Smooth muscle cell (in vitro differentiated cells): ENCODE measurements at regions not wholly inside any gene's neighbourhood (a gene's known extent, or its start where the extent isn't known, plus 50 kb on each side); places are given as distances from the start of the nearest gene placed in this dataset.

Experiments
- DNase-seq: peaks from one replicate; lab custom pipeline; 2025; ENCODE audit not compliant: unreplicated experiment; lab: John Stamatoyannopoulos, UW
- H2AFZ ChIP-seq: fragments of 200-600 bp; sonication (generic); 2 replicates; pipeline ENCODE4 v1.6.0; 2016; ENCODE audit warnings: antibody characterized with exemption, low read depth, mild to moderate bottlenecking
- H3F3A ChIP-seq: fragments of 200-600 bp; sonication (generic); 2 replicates; pipeline ENCODE4 v1.6.0; 2017; ENCODE audit warnings: antibody characterized with exemption, low read depth
- H3K27ac ChIP-seq: fragments of 200-600 bp; sonication (generic); 2 replicates; pipeline ENCODE4 v1.5.1; 2016; ENCODE audit warnings: low read depth, mild to moderate bottlenecking
- H3K27me3 ChIP-seq: fragments of 200-600 bp; sonication (generic); 2 replicates; pipeline ENCODE4 v1.6.1; 2016; ENCODE audit warnings: low read depth, mild to moderate bottlenecking
- H3K36me3 ChIP-seq: fragments of 200-600 bp; sonication (generic); 2 replicates; pipeline ENCODE4 v1.5.1; 2016; ENCODE audit warnings: low read depth
- H3K4me1 ChIP-seq: fragments of 200-600 bp; sonication (generic); 2 replicates; pipeline ENCODE4 v1.5.1; 2016; ENCODE audit warnings: low read depth
- H3K4me2 ChIP-seq: fragments of 200-600 bp; sonication (generic); 2 replicates; pipeline ENCODE4 v1.6.0; 2016; ENCODE audit warnings: mild to moderate bottlenecking
- H3K4me3 ChIP-seq: fragments of 200-600 bp; sonication (generic); 2 replicates; pipeline ENCODE4 v1.5.1; 2016; ENCODE audit warnings: mild to moderate bottlenecking
- H3K79me2 ChIP-seq: fragments of 200-600 bp; sonication (generic); 2 replicates; pipeline ENCODE4 v1.6.0; 2016; ENCODE audit warnings: low read depth, mild to moderate bottlenecking
- H3K9ac ChIP-seq: fragments of 200-600 bp; sonication (generic); 2 replicates; pipeline ENCODE4 v1.6.0; 2016; ENCODE audit warnings: low read depth
- H3K9me3 ChIP-seq: fragments of 200-600 bp; sonication (generic); replicated peaks from 2 replicates; pipeline ENCODE4 v1.5.1; 2016; ENCODE audit warnings: low read depth
- H4K20me1 ChIP-seq: fragments of 200-600 bp; sonication (generic); 2 replicates; pipeline ENCODE4 v1.6.0; 2016; ENCODE audit warnings: low read depth
- WGBS: methylation state at CpG from one replicate; pipeline ENCODE4 v1.1.7; 2016; ENCODE audit warnings: low lambda C conversion rate; 5-methylcytosine and 5-hydroxymethylcytosine counted together
- TF ChIP-seq, protein P1 (sequence below): fragments of 200-600 bp; sonication (generic); IDR thresholded peaks from 2 replicates; pipeline ENCODE4 v1.5.1; 2017; ENCODE audit warnings: borderline replicate concordance, mild to moderate bottlenecking, antibody characterized with exemption; ENCODE audit not compliant: insufficient read depth, poor library complexity, severe bottlenecking

- TF ChIP-seq, protein P1, sequence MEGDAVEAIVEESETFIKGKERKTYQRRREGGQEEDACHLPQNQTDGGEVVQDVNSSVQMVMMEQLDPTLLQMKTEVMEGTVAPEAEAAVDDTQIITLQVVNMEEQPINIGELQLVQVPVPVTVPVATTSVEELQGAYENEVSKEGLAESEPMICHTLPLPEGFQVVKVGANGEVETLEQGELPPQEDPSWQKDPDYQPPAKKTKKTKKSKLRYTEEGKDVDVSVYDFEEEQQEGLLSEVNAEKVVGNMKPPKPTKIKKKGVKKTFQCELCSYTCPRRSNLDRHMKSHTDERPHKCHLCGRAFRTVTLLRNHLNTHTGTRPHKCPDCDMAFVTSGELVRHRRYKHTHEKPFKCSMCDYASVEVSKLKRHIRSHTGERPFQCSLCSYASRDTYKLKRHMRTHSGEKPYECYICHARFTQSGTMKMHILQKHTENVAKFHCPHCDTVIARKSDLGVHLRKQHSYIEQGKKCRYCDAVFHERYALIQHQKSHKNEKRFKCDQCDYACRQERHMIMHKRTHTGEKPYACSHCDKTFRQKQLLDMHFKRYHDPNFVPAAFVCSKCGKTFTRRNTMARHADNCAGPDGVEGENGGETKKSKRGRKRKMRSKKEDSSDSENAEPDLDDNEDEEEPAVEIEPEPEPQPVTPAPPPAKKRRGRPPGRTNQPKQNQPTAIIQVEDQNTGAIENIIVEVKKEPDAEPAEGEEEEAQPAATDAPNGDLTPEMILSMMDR: no peak
- H3K27ac ChIP-seq: no peak overlapping the region
- no peak overlapping the region for H3K4me2 ChIP-seq
- no peak overlapping the region for H2AFZ ChIP-seq
- no peak overlapping the region for H3K9ac ChIP-seq
- WGBS: 88% methylated on average over 16 of the region's 16 CpGs
- no peak overlapping the region for H3K4me3 ChIP-seq
- DNase-seq: no peak
- peaks cover 16% of the 10 kb centered on the region for H3K4me1 ChIP-seq
- H3F3A ChIP-seq: peaks cover 8% of the 10 kb centered on the region
- H3K9me3 ChIP-seq: no peaks in the 10 kb centered on the region
- H3K27me3 ChIP-seq: no peaks in the 10 kb centered on the region
- no peaks in the 10 kb centered on the region for H3K79me2 ChIP-seq
- no peaks in the 10 kb centered on the region for H3K36me3 ChIP-seq
- H4K20me1 ChIP-seq: no peaks in the 10 kb centered on the region
Measured at GRCh38 chr9:129379181-129379836, 201.2 kb upstream of the IER5L start.

DNA sequence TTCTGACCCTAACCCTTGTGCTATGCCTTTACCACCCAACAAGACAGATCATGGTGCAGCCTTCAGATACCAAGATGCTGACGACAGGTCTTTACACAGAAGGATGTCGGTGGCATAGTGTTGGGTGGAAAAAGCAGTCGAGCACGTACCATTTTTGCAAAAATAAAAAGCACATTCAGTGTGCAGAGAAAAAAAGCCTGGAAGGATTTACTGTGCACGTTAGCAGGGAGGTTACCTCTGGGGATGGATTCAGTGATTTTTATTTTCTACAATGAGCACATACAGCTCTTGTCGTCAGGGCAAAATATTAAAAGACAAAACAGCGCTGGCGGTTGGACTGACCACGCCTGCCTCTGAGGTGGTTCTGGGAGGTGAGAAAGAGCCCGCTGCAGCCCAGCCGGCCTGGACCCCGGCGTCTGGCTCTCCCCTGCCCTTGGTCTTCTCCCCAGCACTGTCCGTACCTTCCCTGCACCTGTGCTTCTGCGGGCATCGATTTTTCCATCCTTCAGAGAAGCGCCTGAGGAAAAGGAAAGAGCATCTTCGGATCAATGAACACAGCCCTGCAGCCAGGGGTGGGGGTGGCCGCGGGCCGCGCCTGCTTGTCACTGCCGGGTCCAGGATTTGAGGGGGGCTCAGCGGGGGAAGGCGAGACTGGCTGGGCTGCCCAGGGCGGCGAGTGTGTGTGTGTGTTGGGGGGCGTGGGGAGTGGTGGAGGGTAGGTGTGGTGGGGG is 200.0 kb upstream of the IER5L start:
- Histone ChIP-seq H3F3A (peaks cover 5% of the 10 kb centered on the region), H3K36me3 (no peaks in the 10 kb centered on the region), H3K4me1 (peaks cover 8% of the 10 kb centered on the region), H3K79me2 (no peaks in the 10 kb centered on the region), H3K4me2 (no peak overlapping the region), H4K20me1 (no peaks in the 10 kb centered on the region), H3K4me3 (no peak overlapping the region), H3K9ac (no peak overlapping the region), H3K9me3 (no peaks in the 10 kb centered on the region), H3K27me3 (no peaks in the 10 kb centered on the region), H2AFZ (no peak overlapping the region), H3K27ac (no peak overlapping the region)
- 92% methylated on average over 28 of the region's 28 CpGs for WGBS
- no peak for DNase-seq
- TF ChIP-seq, protein P1: no peak

GRCh38 chr9:129377181-129377580 is 199.1 kb upstream of the IER5L start:
- DNase-seq: no peak
- H2AFZ ChIP-seq: no peak overlapping the region
- no peak overlapping the region for H3K4me2 ChIP-seq
- no peaks in the 10 kb centered on the region for H3K4me1 ChIP-seq
- H3K9ac ChIP-seq: no peak overlapping the region
- H3K4me3 ChIP-seq: no peak overlapping the region
- H3K36me3 ChIP-seq: no peaks in the 10 kb centered on the region
- H3F3A ChIP-seq: no peaks in the 10 kb centered on the region
- TF ChIP-seq, protein P1: no peak
- H3K79me2 ChIP-seq: no peaks in the 10 kb centered on the region
- H3K27me3 ChIP-seq: no peaks in the 10 kb centered on the region
- WGBS: 50% methylated on average over 5 of the region's 5 CpGs
- H3K9me3 ChIP-seq: no peaks in the 10 kb centered on the region
- H4K20me1 ChIP-seq: no peaks in the 10 kb centered on the region
- no peak overlapping the region for H3K27ac ChIP-seq

DNA sequence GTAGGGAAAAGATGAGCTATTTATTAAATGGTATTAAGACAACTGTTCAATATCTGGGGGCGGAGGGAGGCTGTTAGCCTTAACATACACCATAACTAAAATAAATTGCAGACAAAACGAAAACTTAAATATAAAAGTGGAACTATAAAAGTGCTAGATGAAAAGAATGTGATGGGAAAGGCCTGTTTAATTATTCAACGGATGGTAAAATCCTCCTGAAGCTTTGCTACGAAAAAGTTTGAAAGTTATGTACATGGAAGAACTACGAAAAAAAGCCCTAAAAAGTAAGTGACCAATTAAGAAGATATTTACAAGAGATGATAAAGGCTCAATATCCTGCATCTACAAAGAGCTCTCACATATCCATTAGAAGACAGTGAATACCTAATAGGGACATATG is 197.8 kb upstream of the IER5L start:
- Histone ChIP-seq H3K4me2 (no peak overlapping the region), H3K4me1 (no peaks in the 10 kb centered on the region), H3F3A (no peaks in the 10 kb centered on the region), H3K9me3 (no peaks in the 10 kb centered on the region), H3K27me3 (no peaks in the 10 kb centered on the region), H3K4me3 (no peak overlapping the region), H4K20me1 (no peaks in the 10 kb centered on the region), H3K79me2 (no peaks in the 10 kb centered on the region), H3K36me3 (no peaks in the 10 kb centered on the region), H3K27ac (no peak overlapping the region), H2AFZ (no peak overlapping the region), H3K9ac (no peak overlapping the region)
- TF ChIP-seq, protein P1: no peak
- no peak for DNase-seq
- 88% methylated on average over 5 of the region's 5 CpGs for WGBS
